PFSK-1 (cell line): ENCODE measurements at regions not wholly inside any gene's neighbourhood (a gene's known extent, or its start where the extent isn't known, plus 50 kb on each side); places are given as distances from the start of the nearest gene placed in this dataset.

Experiments used
- POLR2AphosphoS5 ChIP-seq: IDR thresholded peaks from 2 replicates; pipeline ENCODE4 v1.6.1; 2012; ENCODE audit warnings: low read depth, mild to moderate bottlenecking, control low read depth, low read length, moderate library complexity
- SIN3A ChIP-seq: IDR thresholded peaks from 2 replicates; pipeline ENCODE4 v1.6.1; 2012; ENCODE audit warnings: mild to moderate bottlenecking, low read length, moderate library complexity, borderline replicate concordance; ENCODE audit not compliant: insufficient read depth
- TAF1 ChIP-seq: IDR thresholded peaks from 2 replicates; pipeline ENCODE4 v1.6.1; 2012; ENCODE audit warnings: low read length, control low read depth, borderline replicate concordance; ENCODE audit not compliant: insufficient read depth
- TF ChIP-seq, protein P1 (sequence below), 2 experiments: IDR thresholded peaks; 2 replicates each; pipeline versions ENCODE4 v1.6.1 to v1.8.0; 2011 to 2012; ENCODE audit warnings: low read depth in 2 of 2, low read length in 2 of 2, control low read depth in 1 of 2, inconsistent platforms in 1 of 2, mild to moderate bottlenecking in 1 of 2, moderate library complexity in 1 of 2; ENCODE audit not compliant: insufficient read depth in 1 of 2

GRCh38 chr4:144480068-144480467 lies 165.9 kb upstream of the HHIP start:
- TF ChIP-seq POLR2AphosphoS5: no peak
- TF ChIP-seq, protein P1, sequence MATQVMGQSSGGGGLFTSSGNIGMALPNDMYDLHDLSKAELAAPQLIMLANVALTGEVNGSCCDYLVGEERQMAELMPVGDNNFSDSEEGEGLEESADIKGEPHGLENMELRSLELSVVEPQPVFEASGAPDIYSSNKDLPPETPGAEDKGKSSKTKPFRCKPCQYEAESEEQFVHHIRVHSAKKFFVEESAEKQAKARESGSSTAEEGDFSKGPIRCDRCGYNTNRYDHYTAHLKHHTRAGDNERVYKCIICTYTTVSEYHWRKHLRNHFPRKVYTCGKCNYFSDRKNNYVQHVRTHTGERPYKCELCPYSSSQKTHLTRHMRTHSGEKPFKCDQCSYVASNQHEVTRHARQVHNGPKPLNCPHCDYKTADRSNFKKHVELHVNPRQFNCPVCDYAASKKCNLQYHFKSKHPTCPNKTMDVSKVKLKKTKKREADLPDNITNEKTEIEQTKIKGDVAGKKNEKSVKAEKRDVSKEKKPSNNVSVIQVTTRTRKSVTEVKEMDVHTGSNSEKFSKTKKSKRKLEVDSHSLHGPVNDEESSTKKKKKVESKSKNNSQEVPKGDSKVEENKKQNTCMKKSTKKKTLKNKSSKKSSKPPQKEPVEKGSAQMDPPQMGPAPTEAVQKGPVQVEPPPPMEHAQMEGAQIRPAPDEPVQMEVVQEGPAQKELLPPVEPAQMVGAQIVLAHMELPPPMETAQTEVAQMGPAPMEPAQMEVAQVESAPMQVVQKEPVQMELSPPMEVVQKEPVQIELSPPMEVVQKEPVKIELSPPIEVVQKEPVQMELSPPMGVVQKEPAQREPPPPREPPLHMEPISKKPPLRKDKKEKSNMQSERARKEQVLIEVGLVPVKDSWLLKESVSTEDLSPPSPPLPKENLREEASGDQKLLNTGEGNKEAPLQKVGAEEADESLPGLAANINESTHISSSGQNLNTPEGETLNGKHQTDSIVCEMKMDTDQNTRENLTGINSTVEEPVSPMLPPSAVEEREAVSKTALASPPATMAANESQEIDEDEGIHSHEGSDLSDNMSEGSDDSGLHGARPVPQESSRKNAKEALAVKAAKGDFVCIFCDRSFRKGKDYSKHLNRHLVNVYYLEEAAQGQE (IDR thresholded peaks at IDR 0.05; ENCODE audit: insufficient read depth in 1 of 2, low read depth in 2 of 2, low read length in 2 of 2): no peak
- no peak for TF ChIP-seq TAF1
- TF ChIP-seq SIN3A: no peak
